H54 (cell line): ENCODE measurements at regions not wholly inside any gene's neighbourhood (a gene's known extent, or its start where the extent isn't known, plus 50 kb on each side); places are given as distances from the start of the nearest gene placed in this dataset.

ENCODE experiments used
- DNase-seq: peaks from one replicate; pipeline ENCODE4 v3.0.0; 2011; ENCODE audit warnings: low spot score, mixed read lengths; ENCODE audit not compliant: insufficient read length
- FAIRE-seq: peaks from 3 replicates; lab custom pipeline; 2011; peaks lifted over from hg19 to GRCh38; lab: Jason Lieb, UNC
- POLR2A ChIP-seq: IDR thresholded peaks from 2 replicates; pipeline ENCODE4 v1.6.1; 2011; ENCODE audit warnings: low read depth, mild to moderate bottlenecking, low read length

GRCh38 chr5:104444656-104445055 lies 882.1 kb upstream of the NUDT12 start:
- DNase-seq (no peak), FAIRE-seq (no peak)
- no peak for TF ChIP-seq POLR2A

GRCh38 chr5:104443706-104444105 lies 881.1 kb upstream of the NUDT12 start:
- DNase-seq (no peak), FAIRE-seq (no peak)

GRCh38 chr5:104431981-104432380 lies 869.4 kb upstream of the NUDT12 start:
- DNase-seq (no peak), FAIRE-seq (no peak)
- no peak for TF ChIP-seq POLR2A

More at GRCh38 chr5:104443706-104444105, 881.1 kb upstream of the NUDT12 start:
- TF ChIP-seq POLR2A: no peak

GRCh38 chr5:104431002-104431620 lies 868.5 kb upstream of the NUDT12 start:
- TF ChIP-seq POLR2A: no peak
- no peak for FAIRE-seq
- no peak for DNase-seq

- no peak for FAIRE-seq
- DNase-seq: no peak
- TF ChIP-seq POLR2A: no peak
These were observed 867.3 kb upstream of the NUDT12 start for GRCh38 chr5:104429911-104430310.

GRCh38 chr5:104421431-104421830 lies 858.8 kb upstream of the NUDT12 start:
- DNase-seq: no peak
- TF ChIP-seq POLR2A: no peak
- FAIRE-seq: no peak

GRCh38 chr5:104418056-104418455 lies 855.5 kb upstream of the NUDT12 start:
- no peak for FAIRE-seq
- no peak for DNase-seq
- TF ChIP-seq POLR2A: no peak

GRCh38 chr5:104412649-104413240 lies 850.2 kb upstream of the NUDT12 start:
- TF ChIP-seq POLR2A: no peak
- FAIRE-seq: peak; percentile 55
- DNase-seq: peak; percentile 0

GRCh38 chr5:104400941-104401340 lies 838.4 kb upstream of the NUDT12 start:
- TF ChIP-seq POLR2A: no peak
- no peak for FAIRE-seq
- DNase-seq: no peak

- FAIRE-seq (no peak), DNase-seq (no peak)
- no peak for TF ChIP-seq POLR2A
These were observed 823.3 kb upstream of the NUDT12 start for GRCh38 chr5:104385906-104386305.

- DNase-seq: no peak
- no peak for TF ChIP-seq POLR2A
- no peak for FAIRE-seq
These were observed 812.8 kb upstream of the NUDT12 start for GRCh38 chr5:104375345-104375744.

- DNase-seq: no peak
- no peak for TF ChIP-seq POLR2A
- no peak for FAIRE-seq
These were observed 810.2 kb upstream of the NUDT12 start for GRCh38 chr5:104372796-104373195.

- DNase-seq (no peak), FAIRE-seq (no peak)
- TF ChIP-seq POLR2A: no peak
These were observed 809.8 kb upstream of the NUDT12 start for GRCh38 chr5:104372376-104372775.

GRCh38 chr5:104370523-104370922 lies 807.9 kb upstream of the NUDT12 start:
- DNase-seq (no peak), FAIRE-seq (no peak)
- no peak for TF ChIP-seq POLR2A

GRCh38 chr5:104367978-104368377 lies 805.4 kb upstream of the NUDT12 start:
- no peak for FAIRE-seq
- DNase-seq: no peak
- TF ChIP-seq POLR2A: no peak
